Activated naive CD4-positive, alpha-beta T cell treated with Interleukin-2 at 50 U/mL for 16 hours (primary cell): ENCODE measurements at regions not wholly inside any gene's neighbourhood (a gene's known extent, or its start where the extent isn't known, plus 50 kb on each side); places are given as distances from the start of the nearest gene placed in this dataset.
"Not testable (repeated sequence)": the region's sequence is repeated elsewhere in the genome, so short reads cannot be mapped to it uniquely, and the experiment has no call there.

Experiments used
- DNase-seq: peaks from one replicate; pipeline ENCODE4 v3.0.0-alpha.2; 2020

- DNase-seq: no peak
Measured at GRCh38 chr4:154030152-154030551, 241.3 kb upstream of the SFRP2 start.

GRCh38 chr4:154029171-154029570, 240.3 kb upstream of the SFRP2 start:
- no peak for DNase-seq

GRCh38 chr4:154025110-154025509, 236.2 kb upstream of the SFRP2 start:
- DNase-seq: no peak

DNA sequence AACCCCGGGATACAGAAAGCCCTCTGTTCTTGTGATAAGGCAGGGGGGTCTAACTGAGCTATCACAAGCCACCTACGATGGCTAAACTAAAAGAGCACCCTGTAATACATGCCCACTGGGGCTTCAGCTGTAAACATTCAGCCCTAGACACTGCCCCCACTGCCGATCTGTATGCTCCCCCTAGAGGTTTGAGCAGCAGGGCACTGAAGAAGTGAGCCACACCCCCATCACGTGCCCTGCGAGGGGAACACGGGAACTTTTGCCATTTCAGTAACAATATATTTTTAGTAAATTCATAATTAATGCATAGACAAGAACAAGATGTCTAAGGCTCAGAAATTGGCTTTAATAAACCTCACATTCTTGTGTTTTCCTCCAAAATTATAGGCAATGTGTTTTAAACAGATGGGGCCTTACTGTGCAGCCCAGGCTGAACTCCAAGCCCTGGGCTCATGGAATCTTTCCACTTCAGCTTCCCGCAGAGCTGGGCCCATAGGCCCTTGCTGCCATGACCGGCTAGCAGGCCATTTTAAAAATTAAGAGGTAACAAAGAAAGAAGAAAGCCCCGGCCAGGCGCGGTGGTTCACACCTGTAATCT, 235.3 kb upstream of the SFRP2 start:
- no peak for DNase-seq

- not testable (repeated sequence) for DNase-seq
Measured at GRCh38 chr4:154023671-154024070, 234.8 kb upstream of the SFRP2 start.

GRCh38 chr4:154019811-154020210, 230.9 kb upstream of the SFRP2 start:
- no peak for DNase-seq

GRCh38 chr4:154018659-154019058, 229.8 kb upstream of the SFRP2 start:
- peak; percentile 8 for DNase-seq

DNA sequence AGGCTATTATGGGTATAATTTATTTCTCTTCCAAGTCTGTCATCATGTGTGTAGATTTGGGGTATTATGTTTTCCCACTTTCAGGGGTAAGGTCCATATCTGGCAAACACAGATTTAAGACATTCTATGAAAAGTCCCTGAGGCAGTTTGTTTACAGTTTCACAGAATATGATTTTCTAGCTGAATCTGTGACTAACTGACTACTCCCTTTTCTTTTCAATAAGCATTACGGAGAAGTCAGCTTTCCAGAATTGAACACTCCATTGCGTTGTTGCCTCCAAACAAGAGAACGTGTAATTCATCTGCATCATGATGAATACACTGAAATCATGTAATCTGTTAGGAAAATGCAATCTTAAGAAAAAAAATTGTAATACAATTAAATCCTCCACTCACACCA, 226.7 kb upstream of the SFRP2 start:
- DNase-seq: no peak

GRCh38 chr4:154014407-154015321, 225.8 kb upstream of the SFRP2 start:
- no peak for DNase-seq

GRCh38 chr4:154013576-154013975, 224.7 kb upstream of the SFRP2 start:
- DNase-seq: no peak

DNA sequence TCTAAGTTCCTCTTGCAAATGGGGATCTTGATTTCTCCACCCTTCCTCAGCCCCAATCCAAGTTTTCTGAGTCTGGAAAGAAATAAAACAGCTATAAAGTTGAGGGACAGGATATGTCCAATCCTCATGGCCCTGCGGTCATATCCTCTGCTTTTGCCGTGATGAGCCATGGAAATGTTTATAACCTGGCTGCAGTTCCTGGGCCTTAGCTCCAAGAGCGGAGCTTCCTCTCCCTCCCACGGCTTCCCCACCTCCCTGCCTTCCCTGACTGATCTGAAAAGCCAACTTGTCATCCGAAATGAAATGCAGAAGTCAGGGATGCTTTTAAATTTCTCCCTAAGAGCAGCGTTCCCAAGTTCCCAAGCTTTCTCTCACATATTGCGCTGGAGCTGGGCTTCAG, 221.5 kb upstream of the SFRP2 start:
- DNase-seq: no peak

GRCh38 chr4:154009788-154010187, 220.9 kb upstream of the SFRP2 start:
- DNase-seq: no peak

- no peak for DNase-seq
Measured at GRCh38 chr4:154009191-154009590, 220.3 kb upstream of the SFRP2 start.

- DNase-seq: no peak
Measured at GRCh38 chr4:154005171-154005520, 216.3 kb upstream of the SFRP2 start.

DNA sequence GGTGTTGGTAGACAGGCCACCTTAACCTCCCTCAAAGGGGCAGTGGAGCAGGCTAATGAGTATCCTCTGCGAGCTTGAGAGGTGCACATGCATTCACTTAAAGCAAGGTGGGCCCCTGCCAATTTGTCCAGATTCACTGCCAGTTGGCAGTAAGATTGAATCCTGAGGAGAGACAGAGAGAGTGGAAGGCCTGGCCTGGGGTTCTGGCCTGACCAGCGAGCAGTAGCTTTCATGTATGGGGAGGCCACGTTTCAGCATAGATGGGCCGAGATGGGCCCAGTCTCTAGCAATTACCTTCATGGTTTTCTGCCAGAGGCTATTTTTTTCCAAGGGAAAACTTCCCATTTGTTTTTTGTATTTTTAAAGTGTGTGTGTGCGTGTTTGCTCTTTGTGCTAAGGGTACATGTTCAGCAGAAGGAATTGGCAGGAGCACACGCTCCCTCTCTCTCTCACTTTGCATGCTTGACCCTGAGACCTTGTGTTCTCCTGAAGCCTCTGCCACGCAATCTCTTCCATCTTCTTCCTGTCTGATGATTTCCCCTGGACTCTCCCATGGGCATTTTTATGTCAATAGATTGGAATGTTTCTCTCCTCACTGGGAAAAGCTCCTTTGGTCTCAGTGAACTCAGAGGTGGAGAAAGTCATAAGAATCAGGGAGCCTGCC, 215.8 kb upstream of the SFRP2 start:
- no peak for DNase-seq

DNA sequence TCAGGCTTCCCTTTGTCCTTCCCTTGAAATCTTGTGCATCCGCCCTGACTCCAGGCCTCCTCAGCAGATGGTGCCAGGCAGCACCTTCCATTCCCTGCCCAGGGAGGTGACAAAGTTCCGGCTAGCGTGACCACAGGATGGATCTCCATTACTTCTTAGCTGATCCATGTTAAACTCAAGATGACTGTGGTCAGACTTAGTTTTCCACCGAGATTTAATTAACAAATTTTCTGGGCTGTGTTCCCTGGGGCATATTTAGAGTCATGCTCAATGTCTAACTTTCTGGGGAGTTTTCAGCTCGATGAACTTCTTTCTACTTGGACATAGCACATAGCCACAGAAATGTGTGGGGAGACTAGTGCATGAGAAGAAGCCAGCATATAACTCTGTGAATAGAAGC, 215.1 kb upstream of the SFRP2 start:
- DNase-seq: no peak

GRCh38 chr4:154003378-154003777, 214.5 kb upstream of the SFRP2 start:
- no peak for DNase-seq

DNA sequence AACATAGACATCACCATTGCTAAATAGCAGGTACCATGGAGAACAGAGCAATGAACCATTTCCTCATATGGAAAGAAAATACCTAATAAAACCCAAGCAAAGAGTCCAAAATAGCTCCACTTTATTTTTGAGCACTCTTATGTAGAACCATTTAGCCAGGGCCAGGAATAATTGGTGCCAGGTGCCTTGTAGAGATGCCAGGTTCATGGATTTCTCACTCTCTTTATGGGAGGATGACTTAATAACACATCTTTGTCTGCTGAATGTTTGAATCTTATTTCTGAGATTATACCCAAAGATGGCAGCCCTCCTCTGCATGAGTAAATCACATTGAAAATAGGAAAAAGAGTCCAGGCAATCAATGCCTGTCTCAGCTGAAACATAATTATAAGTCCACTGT, 212.3 kb upstream of the SFRP2 start:
- DNase-seq: no peak

GRCh38 chr4:153997516-153997915, 208.6 kb upstream of the SFRP2 start:
- no peak for DNase-seq

DNA sequence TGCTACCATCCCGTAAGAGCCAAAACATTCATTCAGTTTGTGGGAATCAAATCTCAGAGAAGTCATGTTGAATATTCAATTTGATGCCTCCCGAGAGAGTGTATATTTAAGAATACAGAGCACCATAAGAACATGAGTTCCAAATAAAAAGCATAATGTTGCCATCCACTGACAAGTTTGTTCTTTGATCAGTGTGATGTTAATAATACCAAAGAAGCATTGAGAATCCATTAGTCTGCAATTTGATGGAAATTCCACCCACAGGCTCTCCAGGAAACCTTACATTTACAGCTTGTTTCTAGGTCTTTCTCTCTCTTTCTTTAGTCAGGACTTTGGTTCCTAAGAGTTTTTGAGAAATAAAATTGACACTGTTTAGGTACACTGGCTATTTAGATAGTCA, 200.6 kb upstream of the SFRP2 start:
- no peak for DNase-seq

DNA sequence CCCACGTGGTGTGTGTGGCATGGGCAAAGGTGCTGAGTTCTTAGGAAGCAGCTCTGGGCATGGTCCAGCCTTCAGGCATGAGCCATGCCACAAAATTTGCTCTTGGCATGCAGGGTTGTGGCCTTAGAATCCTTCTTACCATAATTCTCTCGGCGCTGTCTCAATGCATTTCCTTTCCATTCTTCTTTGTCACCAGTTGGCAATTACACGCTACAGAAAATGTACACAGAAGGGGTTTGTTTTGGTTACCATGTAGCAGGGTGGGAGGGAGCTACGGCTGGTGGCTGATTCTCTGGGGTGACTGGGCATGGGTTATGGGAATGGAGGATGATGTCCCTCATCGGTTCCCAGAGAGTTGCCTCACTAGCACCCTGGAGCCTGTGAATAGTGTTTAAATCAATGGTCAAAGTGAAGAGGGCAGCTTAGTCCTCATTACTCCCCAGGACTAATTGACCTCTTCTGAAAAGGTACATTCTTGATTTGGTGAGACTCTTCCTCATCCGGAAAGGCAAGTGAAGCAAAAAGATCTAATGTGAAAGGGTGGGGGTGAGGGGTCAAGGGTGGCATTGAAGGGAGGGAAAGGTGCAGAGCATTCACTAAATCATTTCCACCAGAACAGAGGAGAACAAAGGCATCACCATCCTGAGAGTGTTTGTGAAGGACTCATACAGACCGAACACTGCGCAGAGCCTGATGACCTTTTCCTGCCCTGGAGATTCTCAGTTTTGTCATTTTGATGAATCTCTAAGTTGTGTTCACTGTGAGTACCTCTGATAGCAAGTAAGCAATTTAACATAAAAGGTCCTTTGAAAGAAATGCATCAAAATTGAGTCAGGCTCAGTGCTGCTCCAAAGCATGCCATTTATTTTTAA, 199.8 kb upstream of the SFRP2 start:
- DNase-seq: no peak

- no peak for DNase-seq
Measured at GRCh38 chr4:153987291-153987690, 198.4 kb upstream of the SFRP2 start.

DNA sequence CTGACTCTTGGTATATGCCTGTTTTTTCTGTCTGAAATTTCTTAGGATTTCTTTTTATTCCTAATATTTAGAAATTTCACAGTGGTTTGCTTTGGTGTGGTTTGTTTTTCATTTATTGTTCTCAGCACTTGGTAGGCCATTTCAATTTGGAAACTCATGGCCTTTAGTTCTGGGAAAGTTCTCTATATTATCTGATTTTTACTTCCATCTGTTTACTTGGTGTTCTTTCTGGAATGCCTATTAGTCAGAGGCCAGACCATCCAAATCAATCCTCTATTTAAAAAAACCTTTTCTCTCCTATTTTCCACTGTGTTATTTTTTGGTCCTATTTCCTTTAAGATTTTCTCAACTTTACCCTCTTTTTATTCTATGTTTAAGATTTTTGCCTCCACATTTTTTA, 188.1 kb upstream of the SFRP2 start:
- no peak for DNase-seq
